Brain microvascular endothelial cell (primary cell): ENCODE measurements at regions not wholly inside any gene's neighbourhood (a gene's known extent, or its start where the extent isn't known, plus 50 kb on each side); places are given as distances from the start of the nearest gene placed in this dataset.

Source experiments
- DNase-seq: peaks from one replicate; pipeline ENCODE4 v3.0.0-alpha.2; 2020
- H3K27ac ChIP-seq: fragments of 250-450 bp; sonication (Bioruptor Pico); 2 replicates; pipeline ENCODE4 v1.5.1; 2020; ENCODE audit warnings: mild to moderate bottlenecking, moderate library complexity
- H3K27me3 ChIP-seq: fragments of 250-450 bp; sonication (Bioruptor Pico); replicated peaks from 2 replicates; pipeline ENCODE4 v1.5.1; 2020; ENCODE audit warnings: mild to moderate bottlenecking
- H3K36me3 ChIP-seq: fragments of 250-450 bp; sonication (Bioruptor Pico); replicated peaks from 2 replicates; pipeline ENCODE4 v1.5.1; 2020; ENCODE audit warnings: mild to moderate bottlenecking
- H3K4me3 ChIP-seq: 2 replicates; pipeline ENCODE4 v1.5.1; 2011; ENCODE audit warnings: low read depth, mild to moderate bottlenecking, control low read depth, low read length, moderate library complexity
- CTCF ChIP-seq: IDR thresholded peaks from 2 replicates; pipeline ENCODE4 v1.5.1; 2011; ENCODE audit warnings: low read depth, mild to moderate bottlenecking, moderate library complexity, low read length, control low read depth, inconsistent platforms; ENCODE audit errors: missing control alignments
- in situ Hi-C: cut with HindIII; loops from 2 replicates; pipeline ENCODE4 v1.10.0; 2017; ENCODE audit warnings: low sequenced_read_pairs, low pct_ligation_motif_present

DNA sequence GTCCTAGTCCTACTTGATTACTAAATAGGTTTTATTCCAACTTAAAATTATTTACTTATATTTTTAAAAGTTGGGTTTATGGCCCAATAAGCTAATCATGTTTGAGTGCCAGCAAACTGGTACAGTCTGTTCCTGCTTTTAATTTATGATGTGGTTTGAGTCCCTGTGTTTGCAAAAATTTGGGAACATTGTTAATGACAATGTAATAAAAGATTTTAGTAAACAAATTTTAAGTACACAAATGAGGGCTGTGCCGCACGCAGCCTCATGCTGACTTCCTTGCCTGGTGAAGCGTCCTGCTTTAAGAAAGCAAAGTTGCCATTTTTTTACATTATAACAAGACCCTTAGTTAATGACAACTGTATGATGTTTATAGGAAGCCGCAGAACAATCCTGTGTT lies 96.8 kb upstream of the MAP1B start:
- in situ Hi-C loops: no loop called here
- no peaks in the 10 kb centered on the region for H3K27me3 ChIP-seq
- TF ChIP-seq CTCF: no peak

DNA sequence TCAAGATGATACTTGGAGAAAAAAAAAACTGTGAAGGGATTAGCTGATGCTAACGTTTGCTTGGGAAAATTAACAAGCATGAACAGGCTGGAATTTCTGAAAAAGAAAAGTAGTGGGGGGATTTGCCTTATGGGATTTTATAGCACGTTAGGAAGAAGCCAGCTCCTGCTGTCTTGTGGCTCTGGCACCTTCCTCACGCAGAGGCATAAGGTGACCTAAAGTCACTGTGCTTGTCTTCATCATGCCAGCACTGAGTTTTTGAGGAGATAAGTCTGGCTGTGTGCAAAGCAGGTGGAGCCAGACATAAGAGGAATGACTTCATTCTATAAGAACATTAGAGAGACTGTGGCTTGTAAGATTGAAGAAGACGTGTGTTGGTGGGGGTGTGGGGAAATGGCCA lies 94.4 kb upstream of the MAP1B start:
- DNase-seq: no peak
- in situ Hi-C loops: no loop called here
- Histone ChIP-seq H3K4me3 (no peak overlapping the region), H3K36me3 (no peaks in the 10 kb centered on the region), H3K27me3 (no peaks in the 10 kb centered on the region), H3K27ac (no peak overlapping the region)
- no peak for TF ChIP-seq CTCF

More for the DNA sequence above, 96.8 kb upstream of the MAP1B start:
- no peak overlapping the region for H3K4me3 ChIP-seq
- DNase-seq: no peak
- H3K36me3 ChIP-seq: no peaks in the 10 kb centered on the region
- H3K27ac ChIP-seq: no peak overlapping the region

DNA sequence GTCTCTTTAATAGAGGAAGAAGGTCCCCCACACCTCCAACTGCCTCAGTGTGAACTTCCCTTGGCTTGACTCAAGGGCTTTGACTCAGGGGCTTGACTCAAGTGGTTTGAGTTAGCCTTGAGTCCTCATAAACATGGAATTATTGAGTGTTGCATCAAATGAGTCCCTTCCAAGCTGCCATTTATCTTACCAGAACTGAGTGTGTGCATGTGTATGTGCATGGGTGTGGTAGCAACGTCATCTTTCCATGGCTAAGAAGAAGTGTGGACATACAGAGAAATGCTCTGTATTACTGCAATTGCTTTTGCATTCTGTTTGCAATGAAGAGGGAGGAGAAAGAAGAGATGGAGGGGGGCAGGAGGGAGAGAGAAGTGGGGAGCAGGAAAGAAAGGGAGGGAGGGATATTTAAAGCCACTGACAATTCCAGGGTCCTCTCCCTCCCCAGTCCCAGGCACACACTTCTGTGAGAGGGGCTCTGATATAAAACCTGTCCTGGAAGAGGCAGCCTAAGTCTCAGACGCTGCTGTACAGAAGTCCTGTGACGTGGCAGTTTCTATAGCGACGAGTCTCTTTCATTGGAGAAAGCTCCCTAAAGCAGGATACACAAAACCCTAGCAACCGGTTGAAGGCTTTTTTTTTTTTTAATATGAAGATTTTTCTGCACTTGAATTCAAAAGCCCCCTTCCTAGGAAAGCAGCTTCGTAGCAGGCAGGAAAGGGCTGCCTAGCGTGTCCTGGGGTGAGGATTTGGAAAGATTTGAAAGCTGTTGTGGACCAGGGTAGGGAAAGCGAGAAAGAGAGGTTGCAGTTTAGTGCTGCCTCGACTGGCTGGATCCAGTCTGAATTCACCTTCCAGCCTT lies 93.3 kb upstream of the MAP1B start:
- Histone ChIP-seq H3K4me3 (no peak overlapping the region), H3K27me3 (no peaks in the 10 kb centered on the region), H3K27ac (no peak overlapping the region), H3K36me3 (no peaks in the 10 kb centered on the region)
- in situ Hi-C loops: no loop called here
- no peak for TF ChIP-seq CTCF
- DNase-seq: peak; percentile 73

- H3K4me3 ChIP-seq: peak overlapping the region; percentile 5
- TF ChIP-seq CTCF: no peak
- no peak overlapping the region for H3K27ac ChIP-seq
- in situ Hi-C loops: no loop called here
- DNase-seq: peak; percentile 90
- H3K36me3 ChIP-seq: no peaks in the 10 kb centered on the region
- no peaks in the 10 kb centered on the region for H3K27me3 ChIP-seq
Measured at GRCh38 chr5:72015103-72015548, 92.1 kb upstream of the MAP1B start.

GRCh38 chr5:72018143-72018803 lies 89.0 kb upstream of the MAP1B start:
- H3K36me3 ChIP-seq: no peaks in the 10 kb centered on the region
- peak; percentile 98 for TF ChIP-seq CTCF
- in situ Hi-C loops: no loop called here
- peak; percentile 76 for DNase-seq
- H3K27me3 ChIP-seq: peaks cover 2% of the 10 kb centered on the region
- no peak overlapping the region for H3K4me3 ChIP-seq
- no peak overlapping the region for H3K27ac ChIP-seq
